Stimulated activated CD4-positive, alpha-beta T cell treated with anti-CD3 and anti-CD28 coated beads, Interleukin-15, amount 100 ng/mL, for 24 hours (primary cell): ENCODE measurements at regions not wholly inside any gene's neighbourhood (a gene's known extent, or its start where the extent isn't known, plus 50 kb on each side); places are given as distances from the start of the nearest gene placed in this dataset.
"Not testable (repeated sequence)": the region's sequence is repeated elsewhere in the genome, so short reads cannot be mapped to it uniquely, and the experiment has no call there.

ENCODE experiments used
- DNase-seq: peaks from one replicate; pipeline ENCODE4 v3.0.0-alpha.2; 2020

DNA sequence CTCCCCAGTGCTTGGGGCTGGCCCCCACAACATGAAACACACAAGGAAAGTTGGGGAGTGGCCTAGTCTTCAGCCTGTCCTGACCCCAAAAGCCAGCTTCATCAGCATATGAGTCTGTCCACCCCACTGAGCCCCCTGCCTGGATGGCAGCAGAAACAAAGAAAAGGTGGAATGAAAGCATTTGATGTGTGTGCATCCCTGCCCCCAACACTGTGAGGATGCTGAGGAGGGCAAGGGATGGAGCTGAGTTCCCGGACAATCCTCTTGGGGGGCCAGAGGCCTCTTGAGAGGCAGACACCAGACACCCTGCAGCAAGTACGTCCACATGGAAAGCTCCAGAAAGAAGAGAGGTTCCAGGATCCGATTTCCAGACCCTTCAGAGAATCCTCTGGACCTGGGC, 113.5 kb upstream of the PPP1R26 start:
- DNase-seq, result no peak

DNA sequence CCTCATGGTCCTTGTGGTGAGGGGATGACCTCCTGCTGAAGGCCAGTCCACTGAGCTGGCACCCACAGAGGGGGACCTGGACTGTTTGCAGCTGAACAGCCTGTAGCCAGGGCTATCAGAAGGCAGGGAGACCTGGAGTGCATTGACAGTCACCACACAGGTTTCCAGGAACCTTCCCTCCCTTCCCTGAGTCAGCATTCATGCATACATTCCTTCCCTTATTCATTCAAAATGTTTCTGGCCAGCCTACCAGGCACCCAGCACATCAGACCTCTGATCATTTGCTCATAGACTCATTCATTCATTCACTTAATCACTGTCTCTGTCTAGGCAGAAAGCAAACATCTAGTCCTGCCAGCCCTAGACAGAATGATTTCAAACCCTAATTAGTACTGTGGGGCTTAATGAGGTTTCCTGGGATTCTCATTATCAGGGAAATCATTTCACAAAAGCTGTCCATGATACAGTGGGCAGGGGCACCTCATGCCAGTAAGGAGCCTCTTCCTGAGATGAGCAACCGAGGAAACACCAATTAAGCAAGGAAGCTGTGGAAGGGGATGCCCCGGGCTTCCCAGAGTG, 110.1 kb upstream of the PPP1R26 start:
- DNase-seq, result no peak

DNA sequence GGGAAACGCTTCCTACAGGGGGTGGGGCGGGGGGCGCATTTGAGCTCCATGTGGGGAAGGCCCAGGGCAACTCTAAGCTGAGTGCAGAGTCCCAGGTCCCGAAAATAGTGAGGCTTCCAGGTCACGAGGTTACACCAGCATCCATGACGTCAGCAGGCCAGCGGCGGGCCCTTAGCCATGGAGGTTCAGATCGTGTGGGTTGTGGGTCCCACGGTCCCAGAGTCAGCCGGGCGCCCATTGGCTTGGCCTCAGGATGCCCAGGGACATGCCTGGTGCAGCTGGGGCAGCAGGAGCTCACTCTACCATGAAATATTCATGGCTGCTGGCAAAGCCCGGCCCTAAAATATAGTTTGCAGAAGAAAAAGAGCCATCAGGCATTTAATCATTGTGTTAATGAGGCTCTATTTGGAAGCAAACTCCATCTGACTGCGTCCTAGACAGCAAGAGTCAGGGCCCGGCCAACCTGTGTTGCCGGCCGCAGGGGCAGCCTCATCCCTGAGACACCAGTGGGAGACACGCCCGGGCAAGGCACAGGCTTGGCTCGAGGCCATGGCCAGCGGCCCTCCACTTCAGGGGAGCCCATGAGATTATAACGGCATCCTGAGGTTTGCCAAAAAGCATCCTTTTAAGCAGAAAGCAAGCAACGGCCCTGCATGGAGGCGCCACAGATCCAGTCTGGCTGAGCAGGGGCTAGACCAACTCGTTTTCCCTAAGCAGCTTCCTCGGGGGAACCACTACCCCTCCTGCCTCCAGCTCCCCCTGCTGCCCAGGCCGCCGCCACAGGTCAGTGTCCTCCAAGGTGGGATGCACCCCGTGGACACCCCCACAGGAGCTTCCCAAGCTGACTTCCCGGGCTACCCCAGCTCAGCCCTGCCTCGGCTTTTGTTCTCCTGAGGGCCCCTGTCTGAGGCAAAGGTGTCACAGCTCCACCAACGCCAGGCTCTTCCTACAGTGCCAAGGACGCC, 108.9 kb upstream of the PPP1R26 start:
- DNase-seq, result no peak

DNA sequence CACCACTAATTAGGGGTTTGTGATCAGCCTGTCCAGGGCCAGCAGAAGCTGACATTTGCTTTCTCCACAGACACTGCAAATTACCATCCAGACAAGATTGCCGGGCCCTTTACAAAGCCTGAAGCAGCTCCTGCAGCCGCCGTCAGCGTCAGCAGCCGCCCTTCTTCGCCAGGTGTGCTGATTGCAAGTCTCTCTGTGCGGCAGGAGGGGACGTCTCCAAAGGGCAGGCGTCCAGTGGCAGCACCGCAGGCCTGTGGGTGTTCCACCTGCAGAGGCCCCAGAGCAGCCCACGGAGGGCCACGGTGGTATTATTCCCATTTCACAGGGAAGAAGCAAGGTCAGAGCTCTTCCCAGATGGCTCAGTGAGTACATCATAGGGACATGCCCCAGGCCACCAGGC, 108.0 kb upstream of the PPP1R26 start:
- DNase-seq, result no peak

DNA sequence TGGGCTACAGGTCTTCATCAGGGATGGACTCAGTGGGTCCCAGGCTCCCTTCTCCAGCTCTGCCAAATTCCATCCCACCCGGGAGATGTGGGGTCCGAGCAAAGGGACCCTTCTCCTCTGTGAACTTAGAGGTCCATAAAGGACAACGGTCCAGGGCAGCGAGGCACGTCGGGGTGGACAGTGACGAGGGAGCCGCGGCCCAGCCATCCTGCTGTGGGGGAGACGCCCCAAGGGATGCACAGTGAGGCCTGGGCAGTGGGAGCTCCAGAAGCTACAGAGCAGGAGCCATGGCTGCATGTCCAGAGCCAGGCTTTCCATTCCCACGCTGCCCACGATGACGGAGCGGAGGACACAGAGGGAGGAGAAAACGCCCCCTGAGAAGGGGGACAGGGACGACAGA, 107.5 kb upstream of the PPP1R26 start:
- DNase-seq, result no peak

DNA sequence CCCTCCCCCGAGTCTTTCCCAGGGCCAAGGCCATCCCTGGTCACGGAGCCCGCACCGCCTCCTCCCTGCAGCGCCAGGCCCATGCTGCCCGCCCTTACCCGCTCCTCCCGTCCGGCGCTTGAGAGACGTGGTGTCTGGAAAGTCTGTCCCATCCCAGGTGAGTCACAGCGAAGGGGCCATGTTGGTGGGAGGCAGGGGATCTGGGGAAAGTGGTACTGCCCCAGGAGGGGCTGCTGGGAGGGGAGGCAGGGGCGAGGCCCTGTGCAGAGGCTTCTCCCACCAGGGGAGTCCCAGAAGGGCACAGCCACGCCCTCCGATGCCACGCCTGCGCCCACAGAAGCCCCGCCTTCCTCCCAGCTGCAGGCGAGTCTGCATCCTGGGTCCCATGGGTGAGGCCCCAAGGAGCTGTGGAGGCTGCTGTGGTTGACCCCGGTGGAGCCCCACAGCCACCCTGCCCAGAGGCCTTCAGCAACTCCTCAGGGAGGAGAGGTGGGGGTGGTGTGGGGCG, 107.0 kb upstream of the PPP1R26 start:
- DNase-seq, result no peak

DNA sequence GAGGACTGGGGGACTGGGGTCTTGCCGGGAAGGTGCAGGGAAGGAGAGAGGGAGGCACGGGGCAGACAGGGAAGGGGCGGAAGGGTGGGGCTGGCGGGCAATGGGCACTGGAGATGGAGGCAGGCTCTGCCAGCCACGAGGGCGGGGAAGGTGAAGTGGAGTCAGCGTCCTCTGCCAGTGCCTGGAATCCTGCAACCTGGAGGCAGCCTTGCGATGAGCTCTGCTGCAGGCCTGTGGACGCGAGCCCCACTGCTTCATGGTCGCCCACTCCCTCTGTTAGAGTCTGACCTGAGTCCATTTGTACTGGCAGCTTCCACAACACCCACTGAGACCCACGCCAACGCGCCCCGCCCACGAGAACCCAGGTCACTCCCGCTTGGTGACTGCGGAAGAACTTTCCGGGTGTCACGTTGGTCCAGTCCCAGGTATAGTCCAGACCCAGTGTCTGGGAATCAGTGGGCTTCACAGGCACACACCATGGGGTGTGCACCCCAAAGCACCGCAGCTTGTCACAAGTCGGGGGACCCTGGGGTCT, 106.4 kb upstream of the PPP1R26 start:
- DNase-seq, result no peak

DNA sequence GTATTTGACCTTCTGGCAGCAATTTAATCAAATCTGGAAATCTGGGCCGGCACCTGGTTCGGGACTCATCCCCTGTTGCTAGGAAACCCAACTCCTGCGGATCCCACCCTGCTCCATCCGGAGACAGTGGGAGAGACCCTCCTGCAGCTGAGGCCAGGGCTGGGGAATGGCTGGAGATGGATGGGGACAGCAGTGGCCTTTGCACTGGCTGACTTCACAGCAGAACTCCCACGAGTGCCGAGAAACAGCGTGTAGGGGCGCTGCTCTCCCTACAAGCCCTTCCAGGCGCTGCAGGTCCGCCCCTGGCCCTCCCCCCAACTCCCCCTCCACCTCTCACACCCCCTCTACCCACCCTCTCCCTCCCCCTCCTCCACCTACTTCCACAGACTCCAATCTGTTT, 105.8 kb upstream of the PPP1R26 start:
- DNase-seq, result no peak

DNA sequence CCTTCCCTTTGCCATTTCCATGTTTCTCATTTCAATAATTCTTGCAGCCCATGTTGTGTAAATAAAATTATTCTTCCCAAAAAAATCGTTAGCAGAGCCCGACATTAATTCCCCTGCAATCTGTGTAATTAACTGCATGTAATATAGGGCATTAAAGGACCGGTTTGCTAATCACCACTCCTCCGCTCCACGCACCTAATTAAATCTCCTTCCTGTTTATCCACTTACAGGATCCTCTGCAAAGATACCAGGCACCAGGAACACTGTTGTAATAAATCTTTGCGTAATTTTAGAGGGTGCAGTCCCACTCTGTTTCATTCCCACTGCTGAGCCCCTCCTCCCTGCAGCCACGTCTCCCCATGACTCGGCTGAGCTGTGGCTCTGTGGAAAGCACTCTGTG, 105.0 kb upstream of the PPP1R26 start:
- no peak for DNase-seq

DNA sequence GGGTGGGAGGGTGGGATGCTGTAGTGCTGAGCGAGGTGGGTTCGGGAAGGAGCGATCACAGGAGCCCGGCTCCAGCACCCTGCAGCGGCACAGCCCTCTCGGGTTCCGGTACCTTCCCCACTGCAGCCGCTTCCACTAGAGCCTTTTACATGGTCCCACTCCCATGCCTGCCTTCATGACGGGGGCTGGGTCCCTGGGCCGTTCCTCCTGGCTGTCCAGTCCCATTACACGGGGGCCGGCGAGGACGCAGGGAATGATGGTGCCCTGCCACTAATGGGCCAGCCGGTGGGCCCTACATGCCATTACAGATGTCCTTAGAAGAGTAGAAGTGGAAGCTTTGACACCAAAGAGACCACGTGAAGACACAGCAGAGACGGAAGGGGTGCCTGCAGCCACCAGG, 104.6 kb upstream of the PPP1R26 start:
- DNase-seq, result no peak

DNA sequence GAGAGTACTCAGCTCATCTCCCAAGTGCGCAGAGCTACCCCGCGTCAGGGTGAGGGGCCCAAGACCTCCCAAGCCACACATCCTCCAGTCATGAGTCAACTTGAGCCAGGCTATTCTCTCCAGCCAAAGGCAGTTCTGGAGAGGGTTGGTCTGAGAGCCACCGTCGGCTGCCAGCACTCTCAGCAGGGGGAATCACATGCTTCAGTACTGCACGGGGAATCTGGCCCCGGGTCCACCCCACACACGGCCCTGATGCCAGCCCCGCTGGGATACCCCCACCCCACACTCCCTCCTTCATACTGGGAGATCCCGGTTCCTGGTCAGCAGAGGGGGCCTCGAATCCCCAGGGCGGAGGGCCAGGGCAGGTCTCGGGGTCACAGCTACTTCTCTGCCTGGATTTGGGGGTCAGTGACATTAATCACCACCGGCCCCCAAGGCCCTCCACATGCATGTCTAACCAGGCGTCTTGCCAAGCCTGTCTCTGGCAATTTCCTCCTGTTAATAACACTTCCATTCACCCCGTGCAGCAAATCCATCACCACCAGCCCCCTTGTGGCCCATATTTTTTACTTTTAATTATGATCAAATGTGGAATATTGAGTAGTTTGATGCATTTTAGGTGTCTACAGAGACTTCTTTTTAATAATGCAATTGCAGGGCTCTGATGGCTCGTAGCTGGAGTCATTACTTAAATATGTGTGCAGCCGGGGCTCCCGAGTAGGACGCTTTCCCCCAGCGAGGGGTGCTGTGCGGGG, 102.9 kb upstream of the PPP1R26 start:
- DNase-seq, result no peak

DNA sequence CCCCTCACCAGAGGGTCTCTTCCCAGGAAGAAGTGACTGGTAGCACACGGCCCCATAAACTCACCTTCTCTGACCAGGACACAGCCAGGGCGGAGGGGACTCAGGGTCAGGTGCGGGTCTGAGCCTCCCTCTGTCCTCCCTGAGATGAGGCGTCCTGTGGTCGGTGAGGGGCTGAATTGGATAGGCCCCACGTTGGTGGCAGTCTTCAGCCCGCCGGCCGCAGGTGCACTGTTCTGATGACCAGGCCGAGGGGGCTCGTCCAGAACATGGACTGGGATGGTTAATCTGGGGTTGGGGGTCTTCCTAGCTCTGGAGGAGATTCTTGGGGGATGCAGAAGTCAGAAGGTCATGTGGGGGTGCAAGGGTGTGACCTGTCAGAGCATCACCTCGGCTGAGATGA, 102.2 kb upstream of the PPP1R26 start:
- no peak for DNase-seq

DNA sequence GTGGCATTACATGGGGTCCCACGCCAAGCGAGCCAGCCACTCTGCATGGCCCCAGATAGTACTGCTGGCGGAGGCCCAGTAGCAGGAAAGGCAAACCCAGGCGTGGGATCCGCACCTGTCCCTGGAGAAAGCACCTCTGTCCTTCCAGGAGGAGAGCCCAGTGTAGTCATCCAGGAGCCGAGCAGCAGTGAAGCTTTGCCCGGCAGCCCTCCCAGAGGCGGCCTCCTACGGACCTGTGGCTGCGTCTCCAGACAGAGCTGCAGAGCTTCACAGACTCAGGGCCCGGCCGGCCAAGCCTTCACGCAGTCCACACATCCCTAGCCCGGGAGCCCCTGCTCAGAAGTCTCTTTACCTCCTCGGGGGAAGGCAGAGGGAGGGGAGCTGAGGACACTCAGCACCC, 100.8 kb upstream of the PPP1R26 start:
- DNase-seq, result no peak

DNA sequence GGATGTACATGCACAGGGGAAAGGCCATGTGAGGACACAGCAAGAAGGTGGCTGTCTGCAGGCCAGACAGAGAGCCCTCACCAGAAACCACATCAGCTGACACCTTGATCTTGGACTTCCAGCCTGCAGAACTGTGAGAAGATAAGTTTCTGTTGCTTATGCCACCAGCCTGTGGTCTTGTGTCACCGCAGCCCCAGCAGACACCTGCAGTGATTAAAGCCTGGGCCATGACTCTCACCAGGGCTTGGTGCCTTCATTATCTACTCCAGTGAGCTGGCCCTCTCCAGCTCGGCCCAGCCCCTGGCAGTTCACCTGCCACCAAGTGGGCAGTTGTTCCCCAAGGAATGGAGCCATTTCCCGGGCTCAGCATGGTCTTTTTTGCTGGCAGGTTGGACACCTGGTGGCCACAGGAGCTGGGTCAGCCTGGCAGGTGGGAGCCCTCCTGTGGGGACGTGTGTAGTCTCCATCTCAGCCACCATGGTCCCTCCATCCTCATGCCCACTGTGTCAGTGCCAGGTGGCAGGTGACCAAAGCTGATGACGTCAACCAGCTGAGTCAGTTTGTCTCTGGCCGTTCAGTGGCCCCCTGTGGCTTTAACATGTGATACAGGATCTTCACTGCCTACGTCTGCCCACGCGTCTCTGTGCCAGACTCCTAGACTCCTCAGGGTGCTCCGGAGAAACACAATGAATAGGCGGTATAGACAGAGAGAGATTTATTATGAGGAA, 99.9 kb upstream of the PPP1R26 start:
- no peak for DNase-seq

DNA sequence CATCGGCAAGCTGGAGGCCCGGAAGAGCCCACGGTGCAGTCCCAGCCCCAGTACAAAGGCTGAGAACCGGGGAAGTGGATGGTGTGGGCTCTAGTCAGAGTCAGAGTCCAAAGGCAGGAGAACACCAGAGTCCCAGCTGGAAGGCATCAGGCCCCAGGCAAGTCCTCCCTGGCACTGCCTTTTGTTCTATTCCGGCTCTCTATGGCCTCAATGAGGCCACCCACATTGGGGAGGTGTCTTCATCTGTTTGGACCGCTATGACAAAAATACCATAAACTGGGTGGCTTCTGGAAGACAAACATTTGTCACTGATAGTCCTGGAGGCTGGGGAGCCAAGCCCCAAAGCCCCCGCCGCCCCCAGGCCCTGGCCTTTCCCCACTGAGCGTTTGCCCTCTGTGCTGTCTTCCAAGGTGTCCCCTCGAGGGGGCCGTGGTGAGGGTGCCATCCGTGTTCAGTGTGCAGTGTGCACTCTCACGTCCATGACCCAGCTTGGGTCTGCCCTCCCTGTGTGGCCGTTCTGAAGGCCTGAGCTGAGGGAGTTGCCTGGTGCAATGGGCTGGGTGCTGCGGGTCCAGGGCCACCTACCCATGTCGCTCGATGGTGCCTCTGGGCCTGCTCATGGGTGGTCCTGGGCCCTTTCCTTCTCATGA, 99.1 kb upstream of the PPP1R26 start:
- DNase-seq, result no peak

DNA sequence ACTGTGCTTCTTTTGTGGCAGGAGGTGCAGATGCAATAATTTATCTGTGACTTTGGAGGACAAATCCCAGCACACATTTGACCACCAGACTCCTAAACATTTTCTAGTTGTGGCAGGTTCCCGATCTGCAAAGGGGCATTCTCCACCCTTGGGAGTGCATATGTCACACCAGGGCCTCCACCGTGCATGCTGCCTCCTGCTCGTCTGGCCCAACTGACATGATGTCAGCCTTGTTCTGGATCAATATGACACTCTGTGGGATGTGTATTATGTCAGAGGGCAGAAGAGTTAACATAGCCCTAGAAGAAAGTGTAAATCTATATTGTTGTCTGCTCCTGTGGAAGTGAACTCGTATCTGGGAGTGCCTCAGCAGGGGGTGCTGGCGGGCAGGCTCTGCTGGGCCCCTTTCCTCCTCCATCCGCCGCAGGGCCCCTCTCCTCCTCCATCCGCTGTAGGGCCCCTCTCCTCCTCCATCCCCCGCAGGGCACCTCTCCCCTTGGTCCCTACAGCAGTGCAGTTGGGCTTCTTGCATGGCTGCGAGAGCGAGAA, 97.7 kb upstream of the PPP1R26 start:
- DNase-seq, result no peak

DNA sequence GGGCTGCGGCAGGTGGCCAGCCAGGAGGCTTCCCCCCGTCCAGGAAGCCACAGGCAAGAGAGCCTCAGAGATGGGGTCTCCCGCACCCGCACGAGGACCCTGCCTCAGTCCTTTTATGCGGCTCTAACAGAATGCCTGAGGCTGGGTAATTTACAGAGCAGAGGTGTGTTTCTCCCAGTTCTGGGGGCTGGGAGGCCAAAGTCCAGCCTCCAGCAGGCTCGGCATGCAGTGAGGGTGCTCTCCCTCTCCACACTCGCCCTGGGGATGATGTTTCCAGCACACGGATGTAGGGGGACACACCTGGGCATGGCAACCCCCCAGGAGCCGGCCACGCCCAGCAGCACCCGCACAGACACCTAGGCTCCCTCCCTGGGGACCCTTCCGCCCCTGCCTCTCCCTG, 95.4 kb upstream of the PPP1R26 start:
- DNase-seq, result no peak

DNA sequence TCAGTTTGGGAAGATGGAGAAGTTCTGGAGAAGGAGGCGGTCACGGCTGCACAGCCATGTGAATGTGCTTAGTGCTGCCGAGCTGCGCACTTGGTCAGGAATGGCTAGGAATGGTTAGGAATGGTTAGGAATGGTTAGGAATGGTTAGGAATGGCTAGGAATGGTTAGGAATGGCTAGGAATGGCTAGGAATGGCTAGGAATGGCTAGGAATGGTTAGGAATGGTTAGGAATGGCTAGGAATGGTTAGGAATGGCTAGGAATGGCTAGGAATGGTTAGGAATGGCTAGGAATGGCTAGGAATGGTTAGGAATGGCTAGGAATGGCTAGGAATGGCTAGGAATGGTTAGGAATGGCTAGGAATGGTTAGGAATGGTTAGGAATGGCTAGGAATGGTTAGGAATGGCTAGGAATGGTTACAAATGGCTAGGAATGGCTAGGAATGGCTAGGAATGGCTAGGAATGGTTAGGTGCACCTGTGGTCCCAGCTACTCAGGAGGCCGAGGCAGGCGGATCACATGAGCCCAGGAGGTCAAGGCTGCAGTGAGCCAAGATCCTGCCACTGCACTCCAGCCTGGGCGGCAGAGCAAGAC, 94.7 kb upstream of the PPP1R26 start:
- DNase-seq, result not testable (repeated sequence)

DNA sequence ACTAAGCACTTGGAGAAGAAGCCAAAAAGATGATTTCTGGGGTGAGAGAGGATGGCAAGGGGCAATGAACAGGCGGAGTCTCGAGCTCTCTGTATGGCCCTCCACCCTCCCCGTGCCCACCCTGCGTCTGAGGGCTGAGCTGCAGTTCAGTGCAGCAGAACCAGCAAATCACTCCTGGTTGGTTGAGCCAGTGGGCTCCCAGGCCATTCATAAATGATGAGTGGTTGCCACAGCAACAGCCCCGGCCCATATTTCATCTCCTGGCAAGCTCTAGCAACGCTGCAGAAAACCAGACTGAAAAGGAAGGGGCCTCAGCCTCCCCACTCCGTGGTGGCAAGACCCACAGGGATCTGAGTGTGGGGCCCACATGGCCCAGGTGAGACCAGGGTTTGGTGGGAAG, 93.8 kb upstream of the PPP1R26 start:
- DNase-seq, result no peak

DNA sequence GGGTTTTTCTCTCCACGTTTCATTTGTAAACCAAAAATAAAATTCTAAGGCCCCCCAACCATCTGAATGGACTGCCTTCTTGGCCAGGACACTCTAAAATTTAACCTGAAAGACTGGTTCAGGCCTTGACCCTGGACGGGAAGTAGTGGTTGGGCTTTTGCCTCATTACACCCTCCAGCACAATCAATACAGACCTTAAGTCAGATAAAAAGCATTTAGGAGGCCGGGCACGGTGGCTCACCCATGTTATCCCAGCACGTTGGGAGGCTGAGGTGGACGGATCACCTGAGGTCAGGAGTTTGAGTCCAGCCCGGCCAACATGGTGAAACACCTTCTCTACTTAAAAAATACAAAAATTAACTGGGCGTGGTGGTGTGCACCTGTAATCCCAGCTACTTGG, 91.6 kb upstream of the PPP1R26 start:
- no peak for DNase-seq

DNA sequence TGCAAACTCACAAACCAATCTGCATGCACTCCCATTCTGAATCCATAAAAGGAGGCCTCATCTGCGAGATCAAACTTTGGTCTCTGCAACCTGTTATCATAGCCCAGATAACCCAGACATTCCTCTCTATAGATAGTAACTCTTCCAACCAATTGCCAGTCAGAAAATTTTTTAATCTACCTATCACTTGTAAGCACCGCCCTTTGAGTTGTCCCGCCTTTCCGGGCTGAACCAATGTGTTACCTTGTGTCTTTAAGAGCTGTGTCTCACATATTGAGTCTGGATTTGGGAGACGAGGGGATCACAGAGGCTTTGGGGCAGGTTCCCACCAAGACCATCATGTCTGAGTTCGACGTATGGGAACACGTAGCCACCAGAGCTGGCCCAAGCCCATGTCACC, 91.1 kb upstream of the PPP1R26 start:
- no peak for DNase-seq
